ENCODE measurements at regions not wholly inside any gene's neighbourhood (a gene's known extent, or its start where the extent isn't known, plus 50 kb on each side); places are given as distances from the start of the nearest gene placed in this dataset.

DNA sequence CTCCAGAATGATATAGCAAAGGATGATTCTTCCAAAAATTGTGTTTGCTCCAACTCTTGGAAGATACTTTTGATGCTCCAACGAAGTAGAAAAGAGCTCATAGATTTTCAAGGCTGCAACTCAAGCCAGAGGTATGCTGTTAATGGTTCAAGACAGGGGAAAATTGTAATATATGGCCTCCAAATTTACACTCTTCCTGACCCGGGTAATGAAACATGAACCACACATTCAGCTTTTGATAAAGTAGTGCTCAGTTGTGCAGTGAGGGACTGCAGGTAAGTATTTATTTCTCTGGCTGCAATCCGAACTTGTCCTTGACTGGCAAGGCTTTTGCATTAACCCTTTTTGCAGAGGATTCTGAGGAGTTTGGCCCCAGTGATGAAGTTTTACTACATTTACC, 446.4 kb downstream of the RASEF start:
- TF ChIP-seq, protein P1, sequence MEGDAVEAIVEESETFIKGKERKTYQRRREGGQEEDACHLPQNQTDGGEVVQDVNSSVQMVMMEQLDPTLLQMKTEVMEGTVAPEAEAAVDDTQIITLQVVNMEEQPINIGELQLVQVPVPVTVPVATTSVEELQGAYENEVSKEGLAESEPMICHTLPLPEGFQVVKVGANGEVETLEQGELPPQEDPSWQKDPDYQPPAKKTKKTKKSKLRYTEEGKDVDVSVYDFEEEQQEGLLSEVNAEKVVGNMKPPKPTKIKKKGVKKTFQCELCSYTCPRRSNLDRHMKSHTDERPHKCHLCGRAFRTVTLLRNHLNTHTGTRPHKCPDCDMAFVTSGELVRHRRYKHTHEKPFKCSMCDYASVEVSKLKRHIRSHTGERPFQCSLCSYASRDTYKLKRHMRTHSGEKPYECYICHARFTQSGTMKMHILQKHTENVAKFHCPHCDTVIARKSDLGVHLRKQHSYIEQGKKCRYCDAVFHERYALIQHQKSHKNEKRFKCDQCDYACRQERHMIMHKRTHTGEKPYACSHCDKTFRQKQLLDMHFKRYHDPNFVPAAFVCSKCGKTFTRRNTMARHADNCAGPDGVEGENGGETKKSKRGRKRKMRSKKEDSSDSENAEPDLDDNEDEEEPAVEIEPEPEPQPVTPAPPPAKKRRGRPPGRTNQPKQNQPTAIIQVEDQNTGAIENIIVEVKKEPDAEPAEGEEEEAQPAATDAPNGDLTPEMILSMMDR (IDR thresholded peaks at IDR 0.05; ENCODE audit: insufficient read depth, low read length, poor library complexity, severe bottlenecking), result no peak
- no peak for TF ChIP-seq EZH2phosphoT487 (conservative IDR thresholded peaks at IDR 0.05; ENCODE audit: low read length)
